K562 (cell line): ENCODE measurements at regions not wholly inside any gene's neighbourhood (a gene's known extent, or its start where the extent isn't known, plus 50 kb on each side); places are given as distances from the start of the nearest gene placed in this dataset.

Experiments
- ATF6 ChIP-seq: sonication (generic); formaldehyde crosslinking; IDR thresholded peaks from 2 replicates; pipeline ENCODE4 v1.4.0; 2020; ENCODE audit warnings: mild to moderate bottlenecking, missing genetic modification reagents
- BRD9 ChIP-seq: fragments of 450-650 bp; IDR thresholded peaks from 2 replicates; pipeline ENCODE4 v1.6.1; 2018; ENCODE audit warnings: low read depth; ENCODE audit not compliant: partially characterized antibody
- FOSL1 ChIP-seq: fragments of 200-800 bp; sonication (Bioruptor generic); conservative IDR thresholded peaks from 2 replicates; pipeline ENCODE4 v1.6.1; 2016; ENCODE audit warnings: missing genetic modification characterization, missing compliant biosample characterization
- FOXA3 ChIP-seq, 2 experiments: fragments of 450-650 bp in 1 of 2; sonication (generic) in 1 of 2; formaldehyde crosslinking; IDR thresholded peaks in 1 of 2; conservative IDR thresholded peaks in 1 of 2; 2 replicates each; pipeline versions ENCODE4 v1.4.0 to v1.8.0; 2020 to 2022; ENCODE audit warnings: mild to moderate bottlenecking in 2 of 2, missing genetic modification reagents in 1 of 2
- GTF2F1 ChIP-seq: IDR thresholded peaks from 2 replicates; pipeline ENCODE4 v1.6.1; 2011; ENCODE audit warnings: low read depth, low read length, improper control_type of control experiment
- JUND ChIP-seq, 2 experiments: IDR thresholded peaks; 2 replicates in 1 of 2; 3 replicates in 1 of 2; pipeline ENCODE4 v1.6.1; 2011; ENCODE audit warnings: borderline replicate concordance in 2 of 2, low read depth in 2 of 2, low read length in 2 of 2, improper control_type of control experiment in 1 of 2, missing biosample characterization in 1 of 2, missing genetic modification characterization in 1 of 2, missing genetic modification reagents in 1 of 2
- LCOR ChIP-seq: sonication (generic); formaldehyde crosslinking; IDR thresholded peaks from 2 replicates; pipeline ENCODE4 v1.8.0; 2022; ENCODE audit warnings: mild to moderate bottlenecking, missing genetic modification reagents
- RBBP5 ChIP-seq: fragments of 200-600 bp; sonication (generic); IDR thresholded peaks from 2 replicates; pipeline ENCODE4 v1.6.1; 2012; ENCODE audit warnings: borderline replicate concordance, mild to moderate bottlenecking, low read length, control low read depth, inconsistent platforms; ENCODE audit not compliant: insufficient read depth, poor library complexity, severe bottlenecking
- ZFPM2 ChIP-seq: fragments of 250-450 bp; sonication (Bioruptor Pico); IDR thresholded peaks from 2 replicates; pipeline ENCODE4 v1.5.1; 2022; ENCODE audit warnings: mild to moderate bottlenecking
- ZNF253 ChIP-seq: fragments of 250-450 bp; sonication (Bioruptor Pico); conservative IDR thresholded peaks from 2 replicates; pipeline ENCODE4 v1.6.1; 2021; ENCODE audit warnings: mild to moderate bottlenecking
- TF ChIP-seq, protein P1 (sequence below): fragments of 450-650 bp; formaldehyde crosslinking; IDR thresholded peaks from 2 replicates; pipeline ENCODE4 v1.4.0; 2020; ENCODE audit warnings: mild to moderate bottlenecking, mixed read lengths
- TF ChIP-seq, protein P2 (sequence below): sonication (generic); formaldehyde crosslinking; IDR thresholded peaks from 2 replicates; pipeline ENCODE4 v1.8.1; 2023; ENCODE audit warnings: mild to moderate bottlenecking, missing genetic modification reagents, moderate library complexity

DNA sequence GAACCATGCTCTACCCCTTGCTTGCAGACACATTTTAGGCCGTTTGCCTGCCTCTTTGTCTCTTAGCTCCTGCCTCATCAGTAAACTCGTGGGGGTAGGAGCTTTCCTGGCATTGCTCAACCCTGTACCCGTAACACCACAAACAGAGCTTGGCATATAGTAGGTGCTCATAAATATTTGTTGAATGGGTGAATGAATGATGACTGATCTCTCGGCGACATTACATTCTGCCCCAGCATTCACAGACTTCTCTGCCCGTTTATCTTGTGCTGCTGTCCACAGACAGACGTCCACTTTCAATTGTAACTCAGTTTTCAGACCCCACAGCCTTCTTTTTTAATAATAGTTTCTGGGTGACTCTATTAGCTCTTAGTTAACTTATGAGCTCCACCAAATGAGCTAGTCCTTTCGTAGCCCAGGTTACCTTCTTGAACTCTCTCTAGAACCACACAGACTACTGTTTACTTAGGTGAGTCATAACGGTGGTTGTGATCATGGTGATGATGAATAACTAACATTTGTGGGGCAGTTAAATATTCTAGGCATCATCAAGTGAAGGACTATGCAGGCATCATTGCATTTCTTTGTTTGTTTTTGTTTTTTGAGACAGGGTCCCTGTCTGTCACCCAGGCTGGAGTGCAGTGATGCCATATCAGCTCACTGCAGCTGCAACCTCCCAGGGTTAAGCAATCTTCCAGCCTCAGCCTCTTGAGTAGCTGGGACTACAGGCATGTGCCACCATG, 188.4 kb downstream of the ADAMTS15 start (continued):
- TF ChIP-seq JUND (IDR thresholded peaks at IDR 0.05; ENCODE audit: borderline replicate concordance, low read depth, low read length), result peak; percentile 37; the same call in 1 of the 2 replicates
- TF ChIP-seq JUND (tag; IDR thresholded peaks at IDR 0.05; ENCODE audit: borderline replicate concordance, low read depth, low read length), result no peak; the same call in 2 of the 3 replicates
- TF ChIP-seq ATF6 (CRISPR knock-in tag), result no peak
- no peak for TF ChIP-seq LCOR
- TF ChIP-seq FOXA3 (CRISPR knock-in tag; conservative IDR thresholded peaks at IDR 0.05 in 1 of 2, IDR thresholded peaks at IDR 0.05 in 1 of 2), result peak; percentile 31 to 34; a peak in 2 of 4 replicates
- TF ChIP-seq RBBP5, result no peak
- TF ChIP-seq, protein P1, sequence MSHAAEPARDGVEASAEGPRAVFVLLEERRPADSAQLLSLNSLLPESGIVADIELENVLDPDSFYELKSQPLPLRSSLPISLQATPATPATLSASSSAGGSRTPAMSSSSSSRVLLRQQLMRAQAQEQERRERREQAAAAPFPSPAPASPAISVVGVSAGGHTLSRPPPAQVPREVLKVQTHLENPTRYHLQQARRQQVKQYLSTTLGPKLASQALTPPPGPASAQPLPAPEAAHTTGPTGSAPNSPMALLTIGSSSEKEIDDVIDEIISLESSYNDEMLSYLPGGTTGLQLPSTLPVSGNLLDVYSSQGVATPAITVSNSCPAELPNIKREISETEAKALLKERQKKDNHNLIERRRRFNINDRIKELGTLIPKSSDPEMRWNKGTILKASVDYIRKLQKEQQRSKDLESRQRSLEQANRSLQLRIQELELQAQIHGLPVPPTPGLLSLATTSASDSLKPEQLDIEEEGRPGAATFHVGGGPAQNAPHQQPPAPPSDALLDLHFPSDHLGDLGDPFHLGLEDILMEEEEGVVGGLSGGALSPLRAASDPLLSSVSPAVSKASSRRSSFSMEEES, result no peak
- TF ChIP-seq ZFPM2 (CRISPR knock-in tag), result no peak
- TF ChIP-seq BRD9, result no peak
- TF ChIP-seq ZNF253 (CRISPR knock-in tag), result no peak
- peak; percentile 33; the same call in 1 of the 2 replicates for TF ChIP-seq FOSL1
- TF ChIP-seq GTF2F1, result no peak
- TF ChIP-seq, protein P2, sequence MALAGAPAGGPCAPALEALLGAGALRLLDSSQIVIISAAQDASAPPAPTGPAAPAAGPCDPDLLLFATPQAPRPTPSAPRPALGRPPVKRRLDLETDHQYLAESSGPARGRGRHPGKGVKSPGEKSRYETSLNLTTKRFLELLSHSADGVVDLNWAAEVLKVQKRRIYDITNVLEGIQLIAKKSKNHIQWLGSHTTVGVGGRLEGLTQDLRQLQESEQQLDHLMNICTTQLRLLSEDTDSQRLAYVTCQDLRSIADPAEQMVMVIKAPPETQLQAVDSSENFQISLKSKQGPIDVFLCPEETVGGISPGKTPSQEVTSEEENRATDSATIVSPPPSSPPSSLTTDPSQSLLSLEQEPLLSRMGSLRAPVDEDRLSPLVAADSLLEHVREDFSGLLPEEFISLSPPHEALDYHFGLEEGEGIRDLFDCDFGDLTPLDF (CRISPR knock-in tag), result no peak
